HG02981 (cell line): ENCODE measurements at regions not wholly inside any gene's neighbourhood (a gene's known extent, or its start where the extent isn't known, plus 50 kb on each side); places are given as distances from the start of the nearest gene placed in this dataset.

Source experiments
- ATAC-seq: cut with Tn5 transposase; IDR thresholded peaks from one replicate; pipeline ENCODE4 v1.9.1; 2021; ENCODE audit warnings: mild to moderate bottlenecking, moderate library complexity; ENCODE audit not compliant: unreplicated experiment

- no peak for ATAC-seq
Measured at GRCh38 chr13:40398065-40398464, 268.4 kb downstream of the FOXO1 start.

- no peak for ATAC-seq
Measured at GRCh38 chr13:40399756-40400155, 266.7 kb downstream of the FOXO1 start.

- peak; percentile 95 for ATAC-seq
Measured at GRCh38 chr13:40401911-40402776, 264.3 kb downstream of the FOXO1 start.

- no peak for ATAC-seq
Measured at GRCh38 chr13:40402931-40403431, 263.5 kb downstream of the FOXO1 start.

GRCh38 chr13:40403509-40404241 lies 262.8 kb downstream of the FOXO1 start:
- ATAC-seq, result no peak

GRCh38 chr13:40404407-40404806 lies 262.0 kb downstream of the FOXO1 start:
- no peak for ATAC-seq

GRCh38 chr13:40404967-40405716 lies 261.3 kb downstream of the FOXO1 start:
- ATAC-seq, result no peak

- ATAC-seq, result no peak
Measured at GRCh38 chr13:40406405-40407120, 259.9 kb downstream of the FOXO1 start.

GRCh38 chr13:40407567-40407966 lies 258.9 kb downstream of the FOXO1 start:
- ATAC-seq, result no peak

GRCh38 chr13:40408602-40409001 lies 257.8 kb downstream of the FOXO1 start:
- ATAC-seq, result no peak

GRCh38 chr13:40409278-40409677 lies 257.2 kb downstream of the FOXO1 start:
- no peak for ATAC-seq

GRCh38 chr13:40410315-40410714 lies 256.1 kb downstream of the FOXO1 start:
- no peak for ATAC-seq

GRCh38 chr13:40420160-40420740 lies 246.2 kb downstream of the FOXO1 start:
- no peak for ATAC-seq

- no peak for ATAC-seq
Measured at GRCh38 chr13:40422588-40423235, 243.7 kb downstream of the FOXO1 start.

- ATAC-seq, result no peak
Measured at GRCh38 chr13:40428354-40428753, 238.1 kb downstream of the FOXO1 start.

- no peak for ATAC-seq
Measured at GRCh38 chr13:40429706-40430545, 236.5 kb downstream of the FOXO1 start.

GRCh38 chr13:40432018-40432978 lies 234.1 kb downstream of the FOXO1 start:
- ATAC-seq, result peak; percentile 61

GRCh38 chr13:40433001-40433400 lies 233.4 kb downstream of the FOXO1 start:
- no peak for ATAC-seq
